HG02938 (cell line): ENCODE measurements at regions not wholly inside any gene's neighbourhood (a gene's known extent, or its start where the extent isn't known, plus 50 kb on each side); places are given as distances from the start of the nearest gene placed in this dataset.
"Not testable (repeated sequence)": the region's sequence is repeated elsewhere in the genome, so short reads cannot be mapped to it uniquely, and the experiment has no call there.

Experiments
- ATAC-seq: cut with Tn5 transposase; IDR thresholded peaks from one replicate; pipeline ENCODE4 v1.9.1; 2021; ENCODE audit warnings: mild to moderate bottlenecking, moderate library complexity; ENCODE audit not compliant: unreplicated experiment

DNA sequence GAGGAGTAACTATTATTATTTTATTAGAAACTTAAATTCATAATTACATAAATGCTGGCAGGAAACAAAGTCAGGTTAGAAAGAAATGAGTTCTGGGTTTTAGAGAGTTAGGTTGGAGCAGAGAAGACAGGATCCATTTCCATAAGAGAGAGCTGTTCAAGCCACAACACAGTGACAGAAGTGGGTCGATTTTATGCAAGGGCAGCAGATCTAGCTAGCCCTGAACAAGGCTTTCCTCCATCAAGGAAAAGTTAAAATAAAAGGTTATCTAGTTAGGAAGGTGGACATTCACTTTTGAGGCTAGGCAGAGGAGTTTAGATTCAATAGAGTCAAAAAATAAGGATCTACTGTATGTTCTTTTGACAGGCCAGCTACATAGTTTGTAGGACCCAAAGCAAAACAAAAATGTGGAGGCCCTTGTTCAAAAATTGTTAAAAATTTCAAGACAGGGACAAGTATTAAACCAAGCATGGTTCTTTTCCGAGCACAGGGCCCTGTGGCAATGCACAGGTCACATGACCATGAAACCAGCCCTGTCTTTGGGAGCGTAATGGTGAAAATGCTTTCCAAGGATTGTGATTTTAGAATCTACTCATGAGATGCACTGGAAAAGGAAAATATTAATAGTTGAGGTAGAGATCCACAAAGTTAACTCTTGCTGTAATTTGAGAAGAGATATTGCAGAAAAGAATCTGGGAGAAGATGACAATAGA is 91.2 kb upstream of the CREB1 start:
- no peak for ATAC-seq

DNA sequence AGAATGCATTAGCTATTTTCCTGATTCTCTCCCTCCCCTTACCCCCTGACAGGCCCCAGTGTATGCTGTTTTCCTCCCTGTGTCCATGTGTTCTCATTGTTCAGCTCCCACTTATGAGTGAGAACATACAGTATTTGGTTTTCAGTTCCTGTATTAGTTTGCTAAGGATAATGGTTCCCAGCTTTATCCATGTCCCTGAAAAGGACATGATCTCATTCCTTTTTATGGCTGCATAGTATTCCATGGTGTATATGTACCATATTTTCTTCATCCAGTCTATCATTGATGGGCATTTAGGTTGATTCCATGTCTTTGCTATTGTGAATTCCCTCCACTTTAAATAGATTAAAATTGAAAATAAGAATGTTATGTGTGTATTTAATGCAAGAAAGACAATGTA is 89.9 kb upstream of the CREB1 start:
- ATAC-seq = not testable (repeated sequence)

DNA sequence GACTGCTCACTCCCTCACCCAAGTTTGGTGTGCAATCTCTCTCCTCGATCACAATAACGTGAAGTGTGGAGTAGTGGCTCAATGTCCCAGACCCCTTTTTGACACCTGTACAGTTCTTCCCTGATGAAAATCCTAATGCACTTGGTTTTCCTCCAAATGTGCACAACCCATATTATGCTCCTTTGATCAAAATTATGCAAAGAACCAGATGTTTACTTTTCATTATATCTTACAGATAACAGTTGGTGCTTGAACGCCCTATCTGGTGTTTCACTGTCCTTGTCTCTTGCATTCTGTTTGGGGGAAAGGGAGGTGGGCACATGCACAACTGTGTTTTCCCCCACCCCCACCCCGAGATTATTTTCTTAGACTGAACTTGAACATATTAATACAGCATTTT is 85.0 kb upstream of the CREB1 start:
- ATAC-seq = no peak

DNA sequence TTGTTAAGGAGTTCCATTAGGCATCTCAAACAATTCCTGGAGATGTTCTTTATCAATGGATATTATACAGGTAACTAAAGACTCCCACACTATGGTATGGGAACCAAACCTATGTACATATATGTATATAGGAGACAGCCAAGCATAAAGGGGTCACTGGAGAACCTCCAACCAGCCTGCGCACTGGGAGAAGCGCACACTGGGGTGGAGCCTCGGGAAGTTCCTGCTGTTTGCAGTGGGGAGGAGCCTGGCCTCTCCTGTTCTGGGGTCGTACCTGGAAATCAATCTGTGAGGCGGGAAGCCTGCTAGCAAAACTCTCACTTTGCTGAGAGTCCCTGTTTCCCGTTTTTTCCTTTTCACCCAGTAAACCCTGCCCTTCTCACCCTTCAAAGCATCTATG is 83.1 kb upstream of the CREB1 start:
- no peak for ATAC-seq

DNA sequence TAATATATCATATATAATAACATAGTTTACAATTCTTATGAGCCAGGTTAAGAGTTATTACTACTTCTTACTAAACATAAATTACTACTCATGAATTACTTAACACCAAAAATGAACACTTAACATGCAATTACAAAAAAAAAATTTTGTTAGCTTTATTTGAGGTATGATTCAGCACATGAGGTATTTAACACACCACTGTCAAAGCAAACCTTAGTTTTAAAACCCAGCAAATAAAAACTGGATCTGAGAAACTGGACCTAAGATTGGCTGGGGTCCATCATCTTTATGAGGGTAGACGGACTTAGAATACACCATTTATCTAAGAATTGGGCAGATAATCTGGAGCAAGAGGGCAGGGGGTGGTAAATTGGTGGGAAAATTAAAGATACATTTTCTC is 81.8 kb upstream of the CREB1 start:
- ATAC-seq = no peak

DNA sequence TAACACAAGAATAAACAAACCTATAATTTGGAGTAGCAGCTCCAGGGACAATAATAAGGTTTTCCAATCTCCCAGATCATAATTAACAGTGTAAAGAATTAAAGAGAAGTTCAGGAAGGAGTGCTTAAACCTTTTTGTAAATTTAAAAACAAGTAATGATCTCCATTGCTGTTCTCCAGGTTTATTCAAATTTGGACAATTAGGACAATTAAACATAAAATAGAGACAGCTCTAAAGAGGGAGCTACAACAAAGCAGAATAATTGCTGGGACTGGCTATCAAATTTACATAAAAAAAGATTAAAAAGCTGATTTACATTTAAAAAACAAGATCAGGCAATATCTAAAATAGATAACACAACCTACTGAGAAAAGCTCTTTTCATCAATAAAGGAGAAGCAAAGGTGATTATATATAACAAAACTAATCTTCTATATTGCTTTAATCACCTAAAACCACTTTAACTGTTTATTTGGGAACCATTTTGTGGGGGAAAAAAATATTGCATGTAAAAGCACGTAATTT is 80.1 kb upstream of the CREB1 start:
- ATAC-seq = no peak

DNA sequence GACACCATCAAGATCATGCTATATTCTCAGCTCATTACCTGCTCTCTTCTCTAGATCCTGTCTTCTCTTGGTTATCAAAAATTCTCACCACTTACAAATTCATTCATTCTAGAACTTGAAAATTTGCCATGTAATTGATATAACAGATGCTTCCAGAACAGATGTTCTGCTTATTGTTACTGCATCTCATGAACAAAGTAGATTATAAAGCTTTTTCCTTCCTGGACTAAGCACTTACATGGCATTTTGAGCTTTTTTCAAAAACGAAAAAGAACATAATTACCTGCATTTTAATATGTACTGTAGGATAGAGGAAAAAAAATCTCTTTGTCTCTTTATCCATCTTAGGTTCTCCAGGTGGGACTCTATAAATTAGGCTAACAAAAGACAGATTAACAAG is 79.6 kb upstream of the CREB1 start:
- ATAC-seq = no peak

DNA sequence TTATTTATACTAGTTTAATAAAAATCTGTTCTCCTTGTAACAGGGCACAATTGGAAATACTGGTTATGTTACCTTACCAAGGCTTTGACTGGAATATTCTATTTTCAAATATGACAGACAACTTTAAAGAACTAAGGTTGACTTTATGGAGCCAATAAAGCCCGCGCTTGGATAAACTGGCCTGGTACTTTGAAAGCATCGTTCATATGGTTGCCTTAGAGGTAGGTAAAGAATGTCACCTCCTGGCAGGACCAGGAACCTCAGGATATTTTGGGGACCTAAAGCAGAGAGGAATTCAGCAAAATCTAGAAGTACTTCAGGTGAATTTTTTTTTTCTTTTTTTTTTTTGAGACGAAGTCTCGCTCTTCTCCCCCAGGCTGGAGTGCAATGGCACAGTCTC is 71.2 kb upstream of the CREB1 start:
- no peak for ATAC-seq

DNA sequence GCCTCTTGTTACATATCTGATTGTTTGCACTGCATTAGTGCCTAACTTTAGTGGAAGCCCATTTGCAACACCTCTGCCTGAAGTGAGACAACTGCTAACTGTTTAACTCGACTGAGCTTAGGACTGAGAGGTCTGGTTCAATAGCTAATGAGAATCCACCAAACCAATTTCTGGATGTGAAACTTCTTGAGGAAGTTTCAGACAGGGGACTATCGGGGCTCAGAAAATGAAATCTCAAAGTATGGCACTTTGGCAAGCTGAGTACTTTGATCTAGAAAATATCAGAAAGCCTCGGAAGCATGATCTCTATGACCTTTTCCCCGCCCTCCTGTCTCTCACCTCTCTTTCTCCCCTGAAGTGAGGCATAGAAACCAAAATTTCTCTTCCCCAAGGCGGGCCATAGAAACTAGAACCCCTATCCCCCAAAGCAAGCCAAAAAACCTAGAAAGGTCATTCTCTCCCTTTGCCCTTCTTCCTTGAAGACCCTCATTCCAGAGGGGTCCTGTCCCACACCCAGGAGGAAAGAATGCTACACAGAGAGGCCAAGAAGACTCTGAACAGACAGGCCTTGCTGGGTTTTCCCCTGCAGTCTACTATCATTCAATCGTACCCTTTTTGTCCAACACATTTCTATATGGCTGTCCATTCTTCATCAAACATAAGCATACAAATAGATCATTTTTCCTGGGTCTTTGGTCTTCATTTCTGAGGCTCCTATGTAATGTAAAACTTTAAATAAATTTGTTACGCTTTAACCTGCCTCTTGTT is 69.6 kb upstream of the CREB1 start:
- no peak for ATAC-seq

DNA sequence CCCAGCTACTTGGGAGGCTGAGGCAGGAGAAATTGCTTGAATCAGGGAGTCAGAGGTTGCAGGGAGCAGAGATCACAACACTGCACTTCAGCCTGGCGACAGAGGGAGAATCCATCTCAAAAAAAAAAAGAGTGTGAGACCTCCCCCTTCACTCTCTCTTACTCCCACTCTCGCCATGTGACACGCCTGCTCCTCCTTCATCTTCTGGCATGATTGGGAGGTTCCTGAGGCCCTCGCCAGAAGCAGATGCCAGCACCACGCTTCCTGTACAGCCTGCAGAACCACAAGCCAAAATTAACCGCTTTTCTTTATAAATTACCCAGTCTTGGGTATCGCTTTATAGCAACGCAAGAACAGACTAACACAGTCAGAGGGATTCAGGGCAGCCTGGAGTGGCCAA is 66.3 kb upstream of the CREB1 start:
- no peak for ATAC-seq

DNA sequence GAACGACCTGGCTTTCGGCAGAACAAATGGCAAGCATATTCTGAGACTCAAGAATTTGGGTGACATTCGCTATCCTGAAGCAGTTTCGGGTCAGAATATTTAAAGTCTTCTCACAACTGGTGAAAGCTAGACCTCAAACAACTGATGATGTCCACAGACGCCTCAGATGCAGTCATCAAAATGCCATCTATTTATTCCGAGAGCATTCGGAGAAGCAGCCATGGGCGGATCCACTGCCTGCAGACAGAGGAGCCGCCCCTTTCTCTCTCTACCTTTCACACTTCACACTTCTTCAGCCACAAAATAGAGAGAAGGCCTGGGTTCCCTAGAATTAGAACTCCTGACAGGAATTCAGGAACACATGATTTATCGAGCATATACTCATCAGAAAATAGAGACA is 65.8 kb upstream of the CREB1 start:
- no peak for ATAC-seq

DNA sequence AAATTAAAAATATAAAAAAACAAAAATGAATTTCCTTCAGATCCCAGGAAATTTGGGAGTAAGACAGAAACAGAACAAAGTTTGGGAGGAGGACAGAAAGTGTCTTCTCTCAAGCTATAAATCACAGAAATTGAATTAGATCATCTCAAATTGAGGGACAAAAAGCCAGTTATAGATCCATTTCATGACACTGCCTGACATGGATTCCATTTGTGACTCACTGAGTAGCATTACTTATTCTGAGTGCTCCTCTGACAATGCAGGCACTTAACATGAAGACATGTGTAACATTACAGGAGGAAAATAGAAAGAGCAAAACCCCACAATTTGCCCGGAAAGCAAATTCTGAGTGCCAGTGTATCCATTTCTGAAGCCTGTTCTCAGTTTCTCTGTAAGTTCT is 63.9 kb upstream of the CREB1 start:
- no peak for ATAC-seq

DNA sequence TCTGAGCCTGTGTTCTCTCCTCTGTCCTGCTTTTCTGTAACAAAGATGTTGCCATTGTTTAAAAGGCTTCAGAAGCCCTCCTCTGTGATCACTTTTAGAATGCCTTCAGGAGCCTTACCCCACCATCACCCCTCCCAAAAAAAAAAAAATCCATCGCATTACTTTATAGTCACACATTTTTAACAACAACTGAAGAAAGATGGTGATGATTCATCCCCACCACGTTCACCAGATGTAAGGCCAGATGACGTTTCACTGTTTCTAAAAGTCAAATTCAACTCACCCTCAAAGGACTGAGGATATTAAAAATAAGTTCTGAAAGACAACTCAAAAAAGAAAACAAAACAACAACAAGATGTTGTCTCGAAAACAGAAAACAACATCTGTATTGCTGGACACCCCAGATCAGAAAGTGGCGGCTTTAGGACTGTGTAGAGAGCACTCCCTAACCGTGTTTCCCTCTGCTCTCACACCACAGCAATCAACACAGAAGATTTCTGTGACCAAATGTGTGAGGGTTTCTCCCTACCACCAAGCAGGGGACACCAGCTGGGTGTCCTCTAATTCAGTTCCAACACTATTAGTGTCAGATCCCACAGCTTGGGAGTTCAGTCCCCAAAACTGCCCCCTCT is 61.9 kb upstream of the CREB1 start:
- no peak for ATAC-seq

DNA sequence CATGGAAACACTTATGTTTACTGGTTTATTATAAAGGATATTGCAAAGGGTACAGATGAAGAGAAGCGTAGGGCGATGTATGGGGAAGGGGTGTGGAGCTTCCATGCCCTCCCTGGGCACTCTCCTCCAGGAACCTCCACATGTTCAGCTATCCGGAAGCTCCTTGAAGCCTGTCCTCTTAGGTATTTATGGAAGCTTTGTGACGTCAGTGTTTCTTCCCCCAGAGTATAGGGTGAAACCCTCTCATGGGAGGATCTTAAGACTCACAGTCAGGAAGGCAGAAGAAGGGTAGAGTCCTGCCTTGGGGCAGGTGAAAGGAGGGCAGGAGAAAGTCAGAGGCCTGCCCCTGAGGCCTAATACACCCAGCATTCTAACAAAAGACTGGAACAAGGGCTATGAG is 61.3 kb upstream of the CREB1 start:
- no peak for ATAC-seq

DNA sequence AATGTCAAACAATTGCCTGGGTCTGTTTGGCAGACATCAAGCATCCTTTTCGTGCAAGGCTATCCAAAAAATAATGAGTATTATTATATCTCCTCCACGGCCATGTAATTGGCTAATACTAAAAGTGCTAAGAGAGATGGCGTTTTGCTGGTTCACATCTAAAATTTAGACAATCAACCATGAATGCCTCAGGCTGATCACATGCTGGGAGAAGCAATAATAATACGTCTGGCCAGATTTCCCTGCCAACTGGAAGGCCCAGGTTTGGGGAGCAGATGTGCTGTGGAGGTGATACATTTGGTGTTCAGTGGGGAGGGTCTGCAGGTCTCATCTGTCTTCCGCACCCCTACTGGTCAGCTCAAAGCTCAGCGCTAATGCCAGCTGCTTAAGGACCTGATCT is 60.3 kb upstream of the CREB1 start:
- no peak for ATAC-seq

DNA sequence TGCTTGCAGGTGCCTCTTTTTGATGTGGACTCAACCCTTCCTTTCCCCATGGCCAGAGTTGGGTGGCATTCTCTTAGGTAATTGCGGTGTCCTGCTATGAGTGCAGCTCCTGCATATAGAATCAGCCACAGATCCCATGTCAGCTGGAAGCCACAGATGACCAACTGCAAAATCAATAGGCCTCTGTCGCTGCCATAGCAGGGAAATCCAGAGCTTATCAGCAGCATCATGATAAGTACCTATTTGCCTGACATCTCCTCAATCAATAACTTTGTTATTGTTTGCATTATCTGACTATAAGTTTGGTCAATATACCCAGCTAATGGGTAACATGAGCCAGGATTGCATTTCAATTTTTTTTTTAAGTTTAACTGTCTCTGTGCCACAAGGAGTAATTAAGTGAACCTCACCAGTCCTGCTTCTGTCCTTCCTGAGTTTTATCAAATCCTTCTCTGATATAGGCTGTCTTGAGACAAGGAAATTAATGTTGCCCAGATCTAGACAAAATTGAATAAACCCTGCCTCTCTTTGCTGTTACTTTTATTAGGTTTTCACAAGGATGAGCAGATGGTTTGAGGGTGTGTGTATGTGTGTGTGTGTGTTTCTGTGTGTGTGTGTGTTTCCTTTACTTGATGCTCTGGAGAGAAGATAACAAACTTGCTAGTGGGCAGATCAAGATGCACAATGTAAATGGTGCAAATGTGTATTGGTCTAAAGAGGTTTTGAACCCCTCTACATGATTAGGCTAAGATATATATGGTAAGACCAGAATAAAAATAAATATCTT is 59.6 kb upstream of the CREB1 start:
- ATAC-seq = no peak

DNA sequence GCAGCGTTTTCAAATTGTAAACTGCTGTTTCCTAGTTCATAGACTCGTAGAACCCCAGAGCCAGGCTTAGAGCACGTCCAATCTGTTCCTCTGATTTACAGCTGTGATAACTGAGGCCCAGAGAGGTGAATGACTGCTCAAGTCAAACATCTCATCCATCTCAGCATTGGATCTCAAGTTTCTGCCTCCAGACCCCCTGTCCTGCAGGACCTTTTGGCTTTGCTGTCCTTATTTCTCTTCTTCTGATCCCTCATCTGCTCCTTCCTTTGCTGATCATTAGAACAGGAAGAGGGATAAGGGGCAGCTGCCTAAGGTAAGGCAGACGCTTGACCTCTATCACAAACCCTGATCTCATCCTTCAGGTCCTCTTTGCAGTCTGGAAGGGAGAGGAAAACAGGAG is 58.5 kb upstream of the CREB1 start:
- ATAC-seq = no peak

DNA sequence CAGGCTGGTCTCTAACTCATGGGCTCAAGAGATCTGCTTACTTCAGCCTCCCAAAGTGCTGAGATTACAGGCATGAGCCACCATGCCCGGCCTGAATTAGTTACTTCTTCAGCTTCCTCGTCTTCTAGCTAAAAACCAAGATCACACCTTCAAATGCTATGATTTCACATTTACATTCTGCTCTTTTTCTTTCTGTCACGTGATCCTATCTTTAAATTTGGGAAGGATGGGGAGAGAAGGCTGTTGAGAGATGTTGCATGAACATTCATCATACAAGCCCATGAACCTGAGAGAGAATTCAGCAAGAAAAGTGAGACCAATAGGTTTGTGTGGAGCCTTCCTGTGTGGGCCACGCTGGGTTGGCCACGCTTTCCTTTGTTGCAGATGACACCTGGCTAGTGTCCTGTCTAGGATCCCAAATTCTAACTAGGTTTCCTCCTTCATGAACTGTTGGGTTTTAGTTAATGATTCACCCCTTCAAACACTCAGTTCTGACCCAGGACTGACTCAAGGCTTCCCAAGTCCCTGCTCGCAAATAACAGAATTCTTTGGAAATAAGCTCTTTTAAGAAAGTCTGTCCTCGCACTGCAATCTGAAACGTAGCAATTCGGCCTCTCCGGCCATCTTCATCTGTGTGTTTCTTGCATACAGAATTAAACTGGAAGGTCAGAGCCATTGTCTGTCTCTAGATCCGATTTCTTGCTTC is 57.3 kb upstream of the CREB1 start:
- no peak for ATAC-seq

DNA sequence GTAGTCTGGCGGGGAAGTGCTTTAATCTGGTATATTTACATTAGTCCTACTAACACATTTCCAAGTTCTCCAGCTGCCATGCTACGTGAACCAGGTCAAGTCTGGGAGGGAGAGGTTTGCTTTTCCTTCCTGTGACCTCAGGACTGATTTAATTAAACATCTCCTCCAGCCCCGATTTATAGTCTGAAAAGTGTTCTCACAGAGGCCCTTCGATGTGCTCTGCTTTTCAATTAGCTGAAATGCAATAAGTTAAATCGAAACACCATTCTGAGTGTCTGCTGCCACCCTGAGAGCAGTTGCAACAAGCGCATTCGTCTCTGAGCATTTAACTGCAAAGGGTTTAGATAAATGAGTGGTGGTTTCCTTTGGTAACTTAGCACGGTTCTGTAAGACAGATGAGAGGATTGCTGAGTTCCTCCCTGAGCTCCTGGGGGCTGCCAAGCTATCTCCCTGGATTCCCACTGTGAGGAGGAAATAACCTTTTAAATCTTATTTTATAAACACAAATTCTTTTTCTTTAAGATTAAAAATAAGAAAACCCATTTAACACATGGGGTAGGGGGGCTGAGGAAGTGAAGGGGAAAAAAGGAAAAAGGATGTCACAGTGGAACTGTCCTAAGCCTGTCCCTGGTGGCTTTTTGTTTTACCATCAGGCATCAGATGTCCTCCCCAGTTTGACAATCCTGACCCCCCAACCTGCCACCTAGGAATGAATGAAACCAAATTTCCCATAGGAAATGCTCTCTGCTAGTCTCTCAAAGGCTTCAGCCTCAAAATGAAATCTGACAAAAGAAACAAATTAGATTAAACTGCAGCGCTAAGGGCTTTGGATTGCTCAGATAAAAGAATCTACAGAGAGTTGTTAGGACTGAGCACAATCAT is 56.5 kb upstream of the CREB1 start:
- ATAC-seq = no peak

DNA sequence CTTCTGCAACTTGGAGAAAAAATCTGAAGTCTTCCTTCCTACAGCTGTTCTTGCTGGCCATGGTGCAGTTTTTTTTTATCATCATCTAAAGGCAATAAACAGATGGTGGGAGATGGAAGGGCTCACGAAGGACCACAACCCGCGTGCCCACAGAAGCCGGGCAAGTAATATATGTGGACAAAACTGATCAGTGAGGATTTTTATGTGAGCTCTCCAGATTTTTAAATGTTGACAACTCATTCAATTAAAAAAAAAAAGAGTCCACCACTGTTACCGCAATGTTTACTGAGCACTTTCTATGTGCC is 55.9 kb upstream of the CREB1 start:
- ATAC-seq = no peak
